HG03066 (cell line): ENCODE measurements at regions not wholly inside any gene's neighbourhood (a gene's known extent, or its start where the extent isn't known, plus 50 kb on each side); places are given as distances from the start of the nearest gene placed in this dataset.

Experiments used
- ATAC-seq: cut with Tn5 transposase; IDR thresholded peaks from one replicate; pipeline ENCODE4 v1.9.1; 2021; ENCODE audit warnings: low read depth; ENCODE audit not compliant: unreplicated experiment

DNA sequence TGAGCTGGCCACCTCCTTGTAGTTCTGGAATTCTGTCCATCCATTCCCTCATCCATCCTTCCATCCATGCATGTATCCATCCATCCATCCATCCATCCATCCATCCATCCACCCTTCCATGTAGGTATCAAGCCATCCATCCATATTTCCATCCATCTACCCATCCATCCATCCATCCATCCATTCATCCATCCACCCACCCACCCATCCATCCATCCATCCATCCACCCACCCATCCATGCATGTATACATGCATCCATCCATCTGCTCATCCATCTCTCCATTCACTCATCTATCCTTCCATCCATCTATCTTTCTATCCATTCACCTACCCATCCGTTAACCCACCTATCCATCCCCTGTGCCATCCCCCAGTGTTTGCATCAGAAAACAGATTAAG lies 153.6 kb upstream of the STX18 start:
- no peak for ATAC-seq

DNA sequence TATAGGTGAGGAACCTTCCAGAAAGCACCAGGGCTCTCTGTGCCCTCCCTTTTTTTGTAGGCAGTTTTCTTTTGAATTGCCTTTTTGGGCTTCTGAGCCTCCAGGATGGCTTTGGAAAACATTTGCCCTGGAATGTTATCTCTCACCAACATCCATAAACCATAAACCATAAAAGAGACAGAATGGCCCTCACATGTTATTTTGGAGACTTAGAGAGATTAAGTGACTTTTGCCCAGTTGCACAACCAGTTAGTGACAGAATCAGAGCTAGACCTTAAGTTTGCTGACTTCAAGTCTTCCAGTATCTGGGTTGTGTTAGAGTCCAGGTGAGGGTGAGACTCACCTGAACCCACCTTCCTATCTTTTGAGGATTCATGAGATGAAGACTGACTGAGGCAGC lies 153.0 kb upstream of the STX18 start:
- no peak for ATAC-seq

DNA sequence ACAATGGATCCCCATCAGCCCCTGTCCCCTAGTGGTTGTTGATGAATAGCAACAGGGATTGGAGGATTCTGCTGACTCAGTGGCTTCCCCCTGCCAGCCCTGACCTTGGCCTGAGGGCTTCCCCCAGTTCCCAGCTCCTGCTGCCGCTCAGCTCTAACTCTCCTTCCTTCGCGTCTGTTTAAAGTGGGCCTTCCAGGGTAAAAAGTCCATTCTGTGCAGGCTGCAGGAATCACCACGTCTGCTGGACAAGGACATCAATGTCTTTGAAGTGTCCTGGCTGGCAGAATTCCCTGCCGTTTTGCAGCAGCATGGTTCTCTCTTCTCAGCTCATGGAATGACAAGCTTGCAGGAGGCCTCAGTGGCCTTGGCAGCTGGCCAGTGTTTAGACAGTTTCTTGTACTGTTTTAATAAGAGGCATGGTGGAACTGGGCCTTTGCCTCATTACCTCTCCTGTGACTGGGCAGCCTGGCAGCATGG lies 152.5 kb upstream of the STX18 start:
- ATAC-seq: no peak

DNA sequence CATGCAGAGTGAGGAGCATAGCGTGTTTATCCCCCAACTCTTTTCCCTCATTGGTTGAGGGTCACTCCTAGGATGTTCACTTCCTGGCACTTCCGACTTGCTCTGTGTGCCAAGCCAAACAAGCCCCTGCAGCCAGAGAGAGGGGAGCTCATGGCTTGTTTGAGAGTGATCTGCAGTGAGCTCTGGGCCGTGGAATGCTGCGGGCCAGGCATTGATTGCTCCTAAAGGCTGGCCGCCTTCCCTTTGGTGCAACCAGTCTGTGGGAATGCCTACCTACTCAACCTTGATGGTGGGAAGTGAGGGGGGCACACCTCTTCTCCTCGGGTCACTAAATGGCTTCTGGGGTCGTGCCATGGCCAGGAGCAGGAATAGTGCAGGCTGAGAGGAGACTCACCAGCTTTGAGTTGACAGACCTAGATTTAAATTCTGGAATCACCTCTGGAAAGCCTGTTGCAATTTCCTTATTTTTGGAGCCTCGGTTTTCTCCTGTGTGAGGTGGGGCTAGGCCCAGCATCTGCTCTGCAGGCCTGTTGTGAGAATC lies 152.0 kb upstream of the STX18 start:
- no peak for ATAC-seq

DNA sequence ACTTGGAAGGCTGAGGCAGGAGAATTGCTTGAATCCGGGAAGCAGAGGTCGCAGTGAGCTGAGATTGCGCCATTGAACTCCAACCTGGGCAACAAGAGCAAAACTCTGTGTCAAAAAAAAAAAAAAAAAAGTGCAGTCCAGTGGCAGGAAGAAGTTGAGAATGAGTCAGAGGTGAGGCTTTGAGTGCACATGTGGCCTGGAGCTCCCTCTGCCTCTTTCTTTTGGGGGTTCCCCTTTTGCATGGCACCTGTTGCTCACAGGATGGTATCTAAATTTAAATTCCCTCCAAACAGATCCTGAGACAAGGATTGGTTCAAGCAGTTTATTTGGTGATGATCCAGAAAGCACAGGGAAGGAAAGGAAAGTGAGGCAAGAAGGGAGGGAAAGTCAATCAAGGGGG lies 151.4 kb upstream of the STX18 start:
- ATAC-seq: no peak

DNA sequence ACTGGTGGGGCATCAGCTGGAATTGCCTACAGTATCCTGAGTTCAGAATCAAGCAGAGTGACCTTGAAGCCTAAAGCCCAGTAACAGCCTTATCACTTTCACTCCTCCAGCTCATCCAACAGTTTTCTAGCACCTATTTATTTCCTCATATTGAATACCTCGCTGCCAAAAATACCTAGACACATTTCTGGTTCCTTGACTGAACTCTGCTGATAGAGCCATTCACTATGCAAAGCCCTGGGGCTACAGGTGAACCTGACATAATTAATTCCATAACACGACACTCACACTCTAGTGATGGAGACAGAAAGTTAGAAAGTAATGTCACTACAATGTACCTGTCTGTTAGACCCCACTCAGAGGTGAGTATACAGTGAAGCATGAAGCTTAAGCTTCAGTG lies 149.0 kb upstream of the STX18 start:
- no peak for ATAC-seq

DNA sequence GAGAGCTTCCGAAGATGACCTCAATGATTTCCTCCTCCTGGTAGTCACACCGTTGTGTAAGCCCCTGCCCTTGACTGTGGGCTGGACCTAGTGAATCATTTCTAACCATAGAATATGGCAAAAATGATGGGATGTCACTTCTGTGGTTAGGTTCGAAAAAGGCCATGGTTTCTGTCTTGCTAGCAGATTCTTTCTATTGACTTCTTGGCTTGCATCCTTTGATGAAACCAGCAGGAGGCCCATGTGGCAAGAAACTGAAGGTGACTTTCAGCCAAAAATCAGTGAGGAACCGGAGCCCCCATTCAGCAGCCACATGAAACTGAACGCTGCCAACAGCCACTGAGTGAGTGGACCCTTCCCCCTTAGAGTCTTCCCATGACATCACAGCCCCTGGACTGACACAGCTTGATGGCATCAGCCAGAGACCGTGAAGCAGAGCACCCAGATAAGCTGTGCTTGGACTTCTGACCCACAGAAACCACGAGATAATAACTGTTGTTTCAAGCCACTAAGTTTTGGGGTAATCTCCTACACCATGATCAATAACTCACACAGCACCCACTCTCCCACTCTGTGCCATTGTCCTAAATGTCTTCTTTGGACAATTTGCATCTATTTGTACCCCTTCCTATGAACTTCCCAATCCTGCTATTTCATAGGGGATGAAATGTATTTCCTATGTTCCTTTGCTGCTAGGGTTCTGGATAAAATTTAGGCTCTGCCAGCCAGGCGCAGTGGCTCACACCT lies 148.0 kb upstream of the STX18 start:
- ATAC-seq: peak; percentile 85

DNA sequence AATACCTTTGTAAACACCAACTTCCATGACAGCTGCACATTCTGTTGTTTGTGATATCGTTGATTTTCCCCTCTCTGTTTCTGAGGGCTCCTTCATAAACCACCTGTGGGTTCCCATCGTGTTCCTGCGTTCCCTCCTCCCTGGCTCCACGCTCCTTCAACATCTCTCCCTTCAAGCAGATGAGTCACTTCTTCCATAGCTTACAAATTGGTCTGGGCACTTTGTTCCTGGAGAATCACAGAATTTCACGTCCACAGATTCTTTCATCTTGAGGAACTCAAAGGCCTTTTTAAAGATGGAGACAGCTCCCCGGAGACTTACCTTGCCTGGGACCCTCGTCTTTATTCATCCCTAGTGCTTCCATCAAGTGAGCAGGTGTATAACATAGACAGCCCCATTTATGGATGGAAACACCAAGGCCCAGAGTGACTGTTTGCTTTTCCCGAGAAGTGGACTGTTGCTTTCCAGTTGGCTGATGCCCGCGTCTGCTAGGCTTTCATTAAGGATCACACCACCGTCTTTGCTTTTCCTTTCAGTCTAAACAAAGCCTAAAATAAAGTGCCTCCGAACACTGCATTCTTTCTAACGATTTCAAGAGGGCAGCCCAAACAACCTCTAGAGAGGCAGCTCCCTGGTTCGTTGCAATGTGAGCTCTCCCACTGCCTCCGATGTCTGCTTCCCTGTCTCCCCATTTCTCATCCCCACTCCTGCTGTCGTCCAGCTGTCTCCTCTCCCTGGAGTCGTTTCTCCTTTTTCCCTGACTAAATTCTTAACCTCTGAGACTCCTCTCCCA lies 146.3 kb upstream of the STX18 start:
- no peak for ATAC-seq

DNA sequence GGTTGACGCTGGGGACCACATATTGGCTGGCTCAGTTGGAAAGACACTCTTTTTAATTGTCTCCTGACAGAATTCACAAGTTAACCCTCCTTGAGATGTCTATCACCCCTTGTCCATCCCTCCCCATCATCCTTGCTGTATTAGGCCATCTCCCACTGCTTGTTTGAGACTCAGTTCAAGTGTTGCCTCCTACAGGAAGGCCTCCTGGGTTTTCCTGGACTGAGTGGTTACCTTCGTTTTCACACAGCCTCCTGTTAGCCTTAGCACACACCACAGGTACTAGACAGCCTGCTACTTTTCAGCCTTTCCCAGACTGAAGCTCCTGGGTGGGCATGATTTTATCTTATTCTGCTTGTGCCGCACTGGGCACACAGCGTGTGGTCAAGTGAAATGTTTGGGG lies 145.3 kb upstream of the STX18 start:
- no peak for ATAC-seq

DNA sequence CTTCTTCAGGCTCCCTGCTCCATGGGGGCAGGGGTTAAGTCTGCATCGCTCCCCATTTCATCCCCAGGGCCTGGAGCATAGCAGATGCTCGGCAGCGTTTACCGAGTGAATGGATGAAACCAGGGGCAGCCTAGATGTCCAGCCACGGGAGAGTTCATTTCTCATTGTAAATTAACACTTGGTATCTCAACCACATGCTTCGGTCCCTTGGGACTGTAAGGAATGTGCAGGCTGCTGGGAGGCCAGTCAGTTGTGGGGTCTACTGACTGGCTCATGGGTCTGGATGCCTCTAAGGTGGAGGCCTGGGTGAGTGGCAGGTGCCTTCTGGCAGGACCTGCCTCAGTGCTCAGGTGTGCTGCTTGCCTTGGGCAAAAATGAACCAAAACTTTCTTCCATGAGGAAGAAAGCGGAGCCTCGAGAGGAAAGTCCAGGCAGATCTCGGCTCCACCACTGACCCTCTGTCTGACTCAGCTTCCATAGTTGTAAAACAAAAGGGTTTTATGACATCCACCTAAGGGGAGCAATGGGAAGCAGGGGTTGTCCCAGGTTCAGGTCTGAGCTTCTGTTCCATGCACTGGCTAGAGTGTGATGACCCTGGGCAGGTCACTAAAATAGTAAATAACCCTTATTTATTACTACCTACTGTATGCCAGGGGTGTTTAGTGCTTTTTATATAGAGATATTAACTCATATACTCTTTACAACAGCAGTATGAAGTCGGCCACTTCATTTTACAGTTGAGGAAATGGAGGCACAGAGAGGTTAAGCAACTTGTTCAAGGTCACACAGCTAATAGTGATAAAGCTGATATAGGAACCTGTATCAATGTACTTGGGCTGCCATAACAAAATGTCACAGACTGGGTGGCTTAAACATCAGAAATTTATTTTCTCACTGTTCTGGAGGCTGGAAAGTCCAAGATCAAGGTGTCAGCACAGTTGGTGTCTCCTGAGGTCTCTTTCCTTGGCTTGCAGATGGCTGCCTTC lies 144.3 kb upstream of the STX18 start:
- no peak for ATAC-seq

DNA sequence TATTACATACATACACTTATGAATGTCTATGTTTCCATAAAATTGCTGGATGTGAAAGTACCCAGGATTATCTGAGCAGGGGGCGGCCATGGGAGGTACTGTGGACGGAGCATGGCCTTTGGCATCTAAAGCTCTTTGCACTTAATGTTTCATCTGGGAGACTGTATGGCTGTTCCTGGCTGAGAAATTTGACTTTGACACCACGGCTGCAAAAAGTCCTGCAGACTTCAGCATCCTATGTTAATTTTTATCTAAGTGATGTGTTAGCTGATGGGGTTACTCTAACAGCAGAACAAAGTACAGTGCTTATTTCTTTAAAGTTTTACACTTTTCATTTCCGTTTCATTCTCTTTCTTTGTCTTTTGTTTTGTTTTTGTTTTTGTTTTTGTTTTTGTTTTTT lies 139.8 kb upstream of the STX18 start:
- no peak for ATAC-seq

DNA sequence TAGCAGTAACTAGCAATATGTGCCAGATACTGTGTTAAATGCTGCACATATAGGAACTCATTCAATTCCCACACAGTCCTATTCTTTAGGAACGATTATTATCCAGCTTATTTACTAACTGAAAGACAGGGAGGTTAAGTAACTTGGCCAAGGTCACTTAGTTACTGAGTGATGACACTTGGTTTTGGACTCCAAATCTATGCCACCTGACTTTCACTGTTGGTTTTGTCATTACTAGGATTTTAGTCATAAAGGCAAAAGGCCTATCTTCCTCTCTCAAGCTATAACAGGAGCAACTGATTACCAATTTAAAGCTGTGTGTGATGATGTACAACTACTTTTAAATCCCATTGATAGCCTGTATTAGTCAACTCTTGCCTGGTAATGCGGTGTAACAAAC lies 138.9 kb upstream of the STX18 start:
- ATAC-seq: no peak

DNA sequence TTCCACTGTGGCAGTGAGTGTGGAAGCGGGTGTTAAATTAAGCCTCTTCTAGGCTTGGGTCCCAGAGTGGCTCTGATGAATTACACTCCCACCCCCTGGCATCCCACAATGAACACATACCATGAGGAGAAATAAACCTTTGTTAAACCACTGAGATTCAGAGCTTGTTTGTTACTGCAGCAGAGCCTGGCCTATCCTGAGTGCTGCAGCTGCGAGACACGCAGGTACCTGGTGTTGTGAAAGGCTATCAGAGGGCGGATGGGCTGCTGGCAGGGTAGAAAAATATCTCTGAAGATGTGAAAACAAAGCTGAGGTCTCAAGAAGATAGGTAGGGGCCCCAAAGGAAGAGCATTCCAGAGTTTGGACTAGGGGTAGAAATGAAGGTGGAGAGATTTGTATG lies 138.4 kb upstream of the STX18 start:
- no peak for ATAC-seq

DNA sequence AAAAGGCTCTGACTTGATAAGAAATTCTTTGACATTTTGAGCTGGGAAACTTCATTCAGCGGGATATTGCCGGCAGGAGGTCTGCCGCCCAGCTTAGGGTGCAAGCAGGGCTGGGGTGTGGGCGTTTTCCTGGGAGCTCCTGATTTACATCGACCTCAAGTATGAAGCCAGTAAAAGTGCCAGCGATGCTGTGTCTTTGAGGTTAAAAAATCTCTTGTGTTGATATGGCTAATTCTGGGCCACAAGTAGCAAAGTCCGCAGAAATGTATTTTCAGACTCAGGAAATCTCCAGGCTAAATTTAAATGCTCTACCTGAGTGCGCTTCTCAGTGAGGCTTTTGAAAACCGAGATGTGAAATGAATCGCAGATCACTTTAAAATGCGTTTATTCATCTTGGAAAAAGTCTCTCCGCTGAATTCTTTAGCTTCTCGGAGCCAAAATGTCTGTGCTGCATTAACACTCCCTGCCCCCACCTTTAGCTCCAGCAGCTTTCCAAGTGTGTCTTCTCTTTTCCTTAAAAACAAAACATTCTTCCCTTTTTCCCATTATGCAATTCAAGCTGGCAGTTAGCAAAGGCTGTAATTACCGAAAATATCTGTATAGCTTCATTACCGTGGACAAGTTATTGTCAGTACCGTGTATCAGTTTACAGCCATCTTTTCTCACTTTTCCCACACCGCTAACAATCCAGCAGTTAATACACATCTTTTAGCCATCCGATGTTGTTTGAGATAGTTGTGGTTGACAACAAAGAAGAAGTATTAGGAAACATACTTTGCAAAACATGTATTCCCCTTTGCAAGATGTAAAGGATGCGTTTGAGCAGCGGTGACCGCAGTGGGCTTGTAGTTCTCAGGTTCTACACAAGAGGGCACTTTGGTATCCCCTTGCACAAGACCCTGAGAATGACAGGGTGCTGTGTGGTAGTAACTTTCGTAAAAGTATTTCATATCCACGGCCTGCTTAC lies 136.0 kb upstream of the STX18 start:
- no peak for ATAC-seq

DNA sequence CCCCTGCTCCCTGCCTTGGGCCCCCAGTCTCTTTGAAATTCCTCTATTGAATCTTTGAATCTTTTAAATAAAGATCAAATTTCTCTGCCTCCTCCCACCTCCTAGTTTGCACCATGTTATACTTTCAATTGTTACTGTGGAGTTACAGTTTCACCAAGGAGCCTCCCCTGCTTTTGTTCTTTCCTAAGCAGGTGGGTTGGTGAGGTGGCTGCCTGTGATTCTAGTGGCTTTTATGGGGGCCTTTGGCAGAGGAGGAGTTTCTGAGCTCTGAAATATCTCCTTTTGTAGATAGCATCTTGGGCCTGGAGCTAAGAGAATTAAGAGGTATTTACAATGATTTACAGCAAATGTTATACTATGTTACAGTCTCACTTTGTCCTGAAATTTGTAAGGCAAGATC lies 133.8 kb upstream of the STX18 start:
- no peak for ATAC-seq

DNA sequence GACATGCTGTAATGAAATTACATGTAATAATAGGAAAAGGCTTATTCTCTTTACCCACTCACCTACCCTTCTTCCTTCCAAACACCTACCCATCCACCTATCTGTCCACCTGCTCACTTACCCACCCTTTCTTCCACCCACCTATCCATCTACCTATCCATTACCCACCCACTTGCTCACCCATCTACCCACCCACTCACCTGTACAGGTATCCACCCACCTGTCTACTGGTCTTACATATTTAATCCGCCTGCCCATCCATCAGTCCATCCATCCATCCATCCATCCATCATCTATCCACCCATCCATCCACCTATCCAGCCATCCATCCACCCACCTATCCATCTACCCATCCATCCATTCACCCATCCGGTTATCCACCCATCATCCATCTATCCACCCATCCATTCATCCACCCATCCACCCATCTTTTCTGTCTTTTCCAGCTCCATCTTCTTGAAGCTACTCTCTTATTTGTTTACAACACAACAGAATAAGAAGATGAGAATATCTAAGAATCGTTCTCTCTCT lies 133.3 kb upstream of the STX18 start:
- ATAC-seq: no peak

DNA sequence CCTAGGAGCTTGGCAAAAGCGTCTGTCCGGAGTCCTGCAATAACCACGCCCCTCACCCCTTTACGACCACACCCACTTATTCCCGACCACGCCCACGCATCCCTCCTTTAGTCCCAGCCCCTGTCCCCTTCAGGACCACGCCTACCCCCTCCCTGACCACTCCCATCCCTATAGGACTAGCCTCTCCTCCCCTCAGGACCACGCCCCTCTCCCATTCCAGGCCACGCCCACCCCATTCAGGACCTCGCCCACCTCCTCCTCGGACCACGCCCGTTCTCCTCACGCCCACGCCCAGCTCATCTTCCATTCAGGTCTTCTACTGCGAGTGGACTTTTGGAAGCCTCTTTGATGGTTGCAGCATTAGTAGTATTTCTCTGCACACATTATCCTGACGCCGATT lies 131.2 kb upstream of the STX18 start:
- ATAC-seq: no peak

DNA sequence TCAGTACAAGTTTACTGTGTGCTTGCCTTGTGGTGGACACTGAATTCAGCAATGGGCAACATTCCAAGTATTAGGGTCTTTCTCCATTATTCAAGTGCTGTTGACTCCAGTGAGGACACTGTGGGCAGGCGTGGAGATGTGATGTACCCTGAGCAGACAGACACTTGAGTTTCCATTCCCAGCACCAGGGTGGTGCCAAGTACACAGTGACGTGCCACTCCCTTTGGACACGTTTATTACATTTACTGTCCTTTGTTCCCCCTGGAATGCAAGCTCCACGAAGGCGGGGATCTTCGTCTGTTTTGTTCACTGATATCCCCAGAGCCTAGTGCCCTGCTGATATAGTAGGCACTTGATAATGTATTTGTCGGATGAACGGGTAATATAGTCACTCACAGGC lies 130.6 kb upstream of the STX18 start:
- no peak for ATAC-seq

DNA sequence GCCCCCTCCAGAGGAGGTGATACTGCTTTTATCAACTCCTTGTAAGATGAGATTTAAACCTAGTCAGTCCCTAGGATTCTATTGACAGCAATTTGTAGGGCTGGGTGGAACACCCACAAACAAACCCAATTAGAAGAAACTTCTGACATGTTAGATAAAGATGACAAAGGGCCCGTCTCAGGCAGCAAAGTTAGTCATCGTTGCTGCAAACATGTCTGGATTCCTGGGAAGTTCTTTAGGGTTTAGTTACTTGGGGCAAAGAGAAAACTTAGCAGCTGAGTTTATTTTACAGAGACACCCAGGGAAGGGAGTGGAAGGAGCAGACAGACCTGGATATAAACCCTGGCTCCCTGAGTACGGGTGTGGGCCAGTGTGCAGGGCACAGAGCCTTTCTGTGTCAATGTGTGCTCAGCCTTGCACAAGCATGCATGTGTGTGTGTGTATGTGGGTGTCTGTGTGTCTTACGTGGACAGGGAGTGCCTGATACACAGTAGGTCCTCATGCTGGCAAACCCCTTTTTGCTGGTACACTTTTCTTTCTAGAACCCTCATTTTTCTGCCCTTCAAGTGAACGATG lies 130.0 kb upstream of the STX18 start:
- ATAC-seq: no peak
